ENCODE measurements at regions not wholly inside any gene's neighbourhood (a gene's known extent, or its start where the extent isn't known, plus 50 kb on each side); places are given as distances from the start of the nearest gene placed in this dataset.

DNA sequence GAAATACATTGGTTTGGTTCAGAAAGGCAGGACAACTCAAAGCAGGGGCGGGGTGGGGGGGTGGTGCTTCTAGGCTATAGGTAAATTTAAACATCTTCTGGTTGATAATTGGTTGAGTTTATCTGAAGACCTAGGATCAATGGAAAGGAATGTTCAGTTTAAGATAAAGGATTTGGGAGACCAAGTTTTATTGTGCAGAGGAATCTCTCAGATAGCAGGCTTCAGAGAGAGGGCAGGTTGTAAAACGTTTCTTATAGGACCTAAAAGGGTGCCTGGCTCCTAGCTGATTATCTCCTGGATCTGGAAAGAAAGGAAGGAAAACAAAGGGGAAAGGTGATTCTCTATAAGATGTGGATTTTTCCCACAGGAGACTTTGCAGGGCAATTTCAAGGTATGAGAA, 94.0 kb downstream of the TMEM47 start:
- Histone ChIP-seq H3K9me3 (replicated peaks; ENCODE audit: control insufficient read depth, insufficient read depth, low read depth, low read length) (no peaks in the 10 kb centered on the region), H3K27me3 (ENCODE audit: control insufficient read depth in 2 of 2, insufficient read depth in 2 of 2, low read length in 2 of 2) (no peaks in the 10 kb centered on the region), H4K20me1 (replicated peaks; ENCODE audit: control insufficient read depth, insufficient read depth, low read length) (no peaks in the 10 kb centered on the region), H3K4me1 (replicated peaks in 1 of 2; ENCODE audit: control insufficient read depth in 2 of 2, insufficient read depth in 2 of 2, low read length in 2 of 2) (no peaks in the 10 kb centered on the region), H3K4me3 (no peak overlapping the region), H3K36me3 (ENCODE audit: control insufficient read depth, insufficient read depth, low read length) (no peaks in the 10 kb centered on the region), H2AFZ (ENCODE audit: low read depth, low read length) (no peak overlapping the region), H3K4me2 (ENCODE audit: insufficient read depth, low read length) (no peak overlapping the region), H3K79me2 (ENCODE audit: control insufficient read depth, insufficient read depth, low read length) (no peaks in the 10 kb centered on the region), H3K9me1 (ENCODE audit: control insufficient read depth, insufficient read depth, low read length) (no peaks in the 10 kb centered on the region), H3K27ac (ENCODE audit: extremely low read depth, low read depth, low read length) (no peak overlapping the region), H3K9ac (ENCODE audit: insufficient read depth in 1 of 2, low read depth in 2 of 2, low read length in 2 of 2) (no peak overlapping the region)
- in situ Hi-C loops (cut with MboI): no loop called here
- no peak for TF ChIP-seq FOXA3 (CRISPR knock-in tag; conservative IDR thresholded peaks at IDR 0.05 in 1 of 2, IDR thresholded peaks at IDR 0.05 in 1 of 2)
- no peak for TF ChIP-seq SRSF9 (IDR thresholded peaks at IDR 0.05; ENCODE audit: borderline replicate concordance, low read depth, low read length)
- no peak for TF ChIP-seq BRF1 (IDR thresholded peaks at IDR 0.05; ENCODE audit: borderline replicate concordance, extremely low read depth, insufficient read length)
- TF ChIP-seq STAT5A (IDR thresholded peaks at IDR 0.05; ENCODE audit: borderline replicate concordance, low read length): no peak
- TF ChIP-seq ZNF274 (IDR thresholded peaks at IDR 0.05; ENCODE audit: borderline replicate concordance, low read depth, low read length): no peak
- no peak for TF ChIP-seq HNRNPH1 (optimal IDR thresholded peaks at IDR 0.05; ENCODE audit: low read depth, low read length)
- TF ChIP-seq, protein P1, sequence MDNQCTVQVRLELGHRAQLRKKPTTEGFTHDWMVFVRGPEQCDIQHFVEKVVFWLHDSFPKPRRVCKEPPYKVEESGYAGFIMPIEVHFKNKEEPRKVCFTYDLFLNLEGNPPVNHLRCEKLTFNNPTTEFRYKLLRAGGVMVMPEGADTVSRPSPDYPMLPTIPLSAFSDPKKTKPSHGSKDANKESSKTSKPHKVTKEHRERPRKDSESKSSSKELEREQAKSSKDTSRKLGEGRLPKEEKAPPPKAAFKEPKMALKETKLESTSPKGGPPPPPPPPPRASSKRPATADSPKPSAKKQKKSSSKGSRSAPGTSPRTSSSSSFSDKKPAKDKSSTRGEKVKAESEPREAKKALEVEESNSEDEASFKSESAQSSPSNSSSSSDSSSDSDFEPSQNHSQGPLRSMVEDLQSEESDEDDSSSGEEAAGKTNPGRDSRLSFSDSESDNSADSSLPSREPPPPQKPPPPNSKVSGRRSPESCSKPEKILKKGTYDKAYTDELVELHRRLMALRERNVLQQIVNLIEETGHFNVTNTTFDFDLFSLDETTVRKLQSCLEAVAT (IDR thresholded peaks at IDR 0.05): no peak
- TF ChIP-seq, protein P2, sequence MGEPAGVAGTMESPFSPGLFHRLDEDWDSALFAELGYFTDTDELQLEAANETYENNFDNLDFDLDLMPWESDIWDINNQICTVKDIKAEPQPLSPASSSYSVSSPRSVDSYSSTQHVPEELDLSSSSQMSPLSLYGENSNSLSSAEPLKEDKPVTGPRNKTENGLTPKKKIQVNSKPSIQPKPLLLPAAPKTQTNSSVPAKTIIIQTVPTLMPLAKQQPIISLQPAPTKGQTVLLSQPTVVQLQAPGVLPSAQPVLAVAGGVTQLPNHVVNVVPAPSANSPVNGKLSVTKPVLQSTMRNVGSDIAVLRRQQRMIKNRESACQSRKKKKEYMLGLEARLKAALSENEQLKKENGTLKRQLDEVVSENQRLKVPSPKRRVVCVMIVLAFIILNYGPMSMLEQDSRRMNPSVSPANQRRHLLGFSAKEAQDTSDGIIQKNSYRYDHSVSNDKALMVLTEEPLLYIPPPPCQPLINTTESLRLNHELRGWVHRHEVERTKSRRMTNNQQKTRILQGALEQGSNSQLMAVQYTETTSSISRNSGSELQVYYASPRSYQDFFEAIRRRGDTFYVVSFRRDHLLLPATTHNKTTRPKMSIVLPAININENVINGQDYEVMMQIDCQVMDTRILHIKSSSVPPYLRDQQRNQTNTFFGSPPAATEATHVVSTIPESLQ (CRISPR knock-in tag; IDR thresholded peaks at IDR 0.05): no peak
- no peak for TF ChIP-seq TBL1XR1 (IDR thresholded peaks at IDR 0.05; ENCODE audit: low read length in 2 of 2)
- TF ChIP-seq, protein P3, sequence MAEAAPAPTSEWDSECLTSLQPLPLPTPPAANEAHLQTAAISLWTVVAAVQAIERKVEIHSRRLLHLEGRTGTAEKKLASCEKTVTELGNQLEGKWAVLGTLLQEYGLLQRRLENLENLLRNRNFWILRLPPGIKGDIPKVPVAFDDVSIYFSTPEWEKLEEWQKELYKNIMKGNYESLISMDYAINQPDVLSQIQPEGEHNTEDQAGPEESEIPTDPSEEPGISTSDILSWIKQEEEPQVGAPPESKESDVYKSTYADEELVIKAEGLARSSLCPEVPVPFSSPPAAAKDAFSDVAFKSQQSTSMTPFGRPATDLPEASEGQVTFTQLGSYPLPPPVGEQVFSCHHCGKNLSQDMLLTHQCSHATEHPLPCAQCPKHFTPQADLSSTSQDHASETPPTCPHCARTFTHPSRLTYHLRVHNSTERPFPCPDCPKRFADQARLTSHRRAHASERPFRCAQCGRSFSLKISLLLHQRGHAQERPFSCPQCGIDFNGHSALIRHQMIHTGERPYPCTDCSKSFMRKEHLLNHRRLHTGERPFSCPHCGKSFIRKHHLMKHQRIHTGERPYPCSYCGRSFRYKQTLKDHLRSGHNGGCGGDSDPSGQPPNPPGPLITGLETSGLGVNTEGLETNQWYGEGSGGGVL (CRISPR knock-in tag; IDR thresholded peaks at IDR 0.05): no peak
- TF ChIP-seq ZNF175 (CRISPR knock-in tag; IDR thresholded peaks at IDR 0.05; ENCODE audit: low read depth): no peak
- TF ChIP-seq TAF9B (IDR thresholded peaks at IDR 0.05; ENCODE audit: partially characterized antibody): no peak
- POLR2A ChIA-PET: no interaction called here
- BruUV-seq (replicated peaks): no TSS peak
- intact Hi-C loops (cut with micrococcal nuclease): no loop called here
- CTCF ChIA-PET (ENCODE audit: low intra/inter-chr PET ratio): no interaction called here
- no peak for ATAC-seq
- no peak for DNase-seq (ENCODE audit: extremely low read depth in 1 of 4, low spot score in 3 of 4)
- FAIRE-seq: no peak
- WGBS (ENCODE audit: insufficient coverage, low coverage, missing lambda C conversion rate): 0% methylated on average over 1 of the region's 2 CpGs

Measured in K562 (cell line).